Natural killer cell (primary cell): ENCODE measurements at regions not wholly inside any gene's neighbourhood (a gene's known extent, or its start where the extent isn't known, plus 50 kb on each side); places are given as distances from the start of the nearest gene placed in this dataset.

Experiments used
- ATAC-seq, 3 donors: fragments of 150-1000 bp in 2 of 3; fragments of 200-7000 bp in 1 of 3; cut with Tn5 transposase; 1 replicate in 1 of 3; 2 replicates in 2 of 3; pipeline ENCODE4 v1.10.0; 2021; ENCODE audit warnings: mild to moderate bottlenecking in 2 of 3, moderate library complexity in 2 of 3
- DNase-seq, 2 donors: peaks; one replicate each; pipeline versions ENCODE4 v3.0.0 to v3.0.0-alpha.2; 2013 to 2021; ENCODE audit warnings: mixed read lengths in 1 of 2
- H3K27ac ChIP-seq: one replicate; pipeline ENCODE4 v1.5.1; 2013; ENCODE audit warnings: mild to moderate bottlenecking, low read length
- H3K27me3 ChIP-seq: one replicate; pipeline ENCODE4 v1.6.1; 2013; ENCODE audit warnings: low read length; ENCODE audit not compliant: control insufficient read depth, insufficient read depth
- H3K36me3 ChIP-seq: one replicate; pipeline ENCODE4 v1.6.1; 2013; ENCODE audit warnings: low read length; ENCODE audit not compliant: control insufficient read depth, insufficient read depth
- H3K4me1 ChIP-seq: one replicate; pipeline ENCODE4 v1.6.1; 2013; ENCODE audit warnings: low read length; ENCODE audit not compliant: control insufficient read depth, insufficient read depth
- H3K4me3 ChIP-seq: one replicate; pipeline ENCODE4 v1.5.1; 2013; ENCODE audit warnings: low read length
- H3K9me3 ChIP-seq: one replicate; pipeline ENCODE4 v1.6.1; 2013; ENCODE audit warnings: low read length; ENCODE audit not compliant: control insufficient read depth, insufficient read depth
- H3K27ac Mint-ChIP-seq, 2 donors: one replicate each; pipeline ENCODE4 v1.8.0; 2022; ENCODE audit warnings: mild to moderate bottlenecking in 2 of 2, mixed read lengths in 2 of 2, moderate library complexity in 1 of 2
- H3K27me3 Mint-ChIP-seq, 2 donors: one replicate each; pipeline ENCODE4 v1.8.0; 2022; ENCODE audit warnings: low read depth in 2 of 2, mixed read lengths in 2 of 2
- H3K36me3 Mint-ChIP-seq: one replicate; pipeline ENCODE4 v1.8.0; 2022; ENCODE audit warnings: mixed read lengths
- H3K4me1 Mint-ChIP-seq, 2 donors: one replicate each; pipeline ENCODE4 v1.8.0; 2022; ENCODE audit warnings: mixed read lengths in 2 of 2
- H3K4me3 Mint-ChIP-seq: one replicate; pipeline ENCODE4 v1.8.0; 2022; ENCODE audit warnings: mild to moderate bottlenecking, moderate library complexity, mixed read lengths
- H3K9me3 Mint-ChIP-seq, 2 donors: one replicate each; pipeline ENCODE4 v1.8.0; 2022; ENCODE audit warnings: mixed read lengths in 2 of 2
- CTCF ChIP-seq: fragments of 200-600 bp; IDR thresholded peaks from one replicate; pipeline ENCODE4 v1.8.0; 2022; ENCODE audit warnings: antibody characterized with exemption
- WGBS: methylation state at CpG from one replicate; pipeline ENCODE4 v1.1.7; 2013; ENCODE audit warnings: missing lambda C conversion rate; ENCODE audit not compliant: insufficient coverage; 5-methylcytosine and 5-hydroxymethylcytosine counted together
- intact Hi-C: fragments of 100-400 bp; cut with micrococcal nuclease; formaldehyde crosslinking; loops from one replicate; pipeline ENCODE4 v1.14.2; 2022

GRCh38 chr3:106748472-106749262 lies 628.6 kb upstream of the CCDC54 start:
- ATAC-seq (no peak), DNase-seq (no peak)
- H3K36me3 Mint-ChIP-seq: no peaks in the 10 kb centered on the region
- no peak overlapping the region for H3K4me3 Mint-ChIP-seq
- intact Hi-C loops: no loop called here
- no peak overlapping the region for H3K27ac ChIP-seq
- no peaks in the 10 kb centered on the region for H3K9me3 ChIP-seq
- H3K4me1 Mint-ChIP-seq: no peaks in the 10 kb centered on the region
- no peak for TF ChIP-seq CTCF
- no peaks in the 10 kb centered on the region for H3K27me3 ChIP-seq
- no peaks in the 10 kb centered on the region for H3K27me3 Mint-ChIP-seq
- H3K36me3 ChIP-seq: no peaks in the 10 kb centered on the region
- H3K4me3 ChIP-seq: no peak overlapping the region
- 89% methylated on average over 6 of the region's 8 CpGs for WGBS
- peaks cover 15 to 17% of the 10 kb centered on the region in 2 donors for H3K9me3 Mint-ChIP-seq
- H3K27ac Mint-ChIP-seq: no peak overlapping the region
- H3K4me1 ChIP-seq: no peaks in the 10 kb centered on the region

DNA sequence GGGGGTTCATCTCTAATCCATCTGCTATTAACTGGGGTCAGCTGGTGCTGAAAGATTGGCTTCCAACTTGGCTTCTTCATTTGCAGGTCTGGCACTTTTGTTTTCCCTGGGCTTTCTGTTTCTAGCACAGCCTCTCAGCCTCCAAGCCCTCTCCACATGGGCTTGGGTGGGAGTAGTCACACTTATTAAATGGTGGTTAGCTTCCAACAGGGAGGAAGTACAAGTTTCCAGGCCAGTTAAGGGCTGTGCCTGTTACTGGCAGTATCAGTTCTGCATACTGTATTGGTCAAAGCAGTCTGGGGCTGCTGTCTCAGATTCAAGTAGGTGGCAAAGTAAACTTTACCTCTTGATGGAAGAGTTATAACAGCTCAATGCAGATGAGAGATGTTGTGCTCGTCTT lies 627.1 kb upstream of the CCDC54 start:
- no peak overlapping the region for H3K4me3 ChIP-seq
- no peak for ATAC-seq
- no peak for TF ChIP-seq CTCF
- no peak overlapping the region for H3K4me3 Mint-ChIP-seq
- no peak overlapping the region for H3K27ac Mint-ChIP-seq
- 60% methylated on average over 1 of the region's 1 CpG for WGBS
- H3K36me3 ChIP-seq: no peaks in the 10 kb centered on the region
- H3K36me3 Mint-ChIP-seq: peaks cover 6% of the 10 kb centered on the region
- H3K27ac ChIP-seq: no peak overlapping the region
- no peak for DNase-seq
- H3K27me3 ChIP-seq: no peaks in the 10 kb centered on the region
- no peaks in the 10 kb centered on the region for H3K27me3 Mint-ChIP-seq
- no peaks in the 10 kb centered on the region for H3K4me1 Mint-ChIP-seq
- no peaks in the 10 kb centered on the region for H3K4me1 ChIP-seq
- H3K9me3 ChIP-seq: no peaks in the 10 kb centered on the region
- intact Hi-C loops: no loop called here
- H3K9me3 Mint-ChIP-seq: peaks cover 19 to 20% of the 10 kb centered on the region in 2 donors

DNA sequence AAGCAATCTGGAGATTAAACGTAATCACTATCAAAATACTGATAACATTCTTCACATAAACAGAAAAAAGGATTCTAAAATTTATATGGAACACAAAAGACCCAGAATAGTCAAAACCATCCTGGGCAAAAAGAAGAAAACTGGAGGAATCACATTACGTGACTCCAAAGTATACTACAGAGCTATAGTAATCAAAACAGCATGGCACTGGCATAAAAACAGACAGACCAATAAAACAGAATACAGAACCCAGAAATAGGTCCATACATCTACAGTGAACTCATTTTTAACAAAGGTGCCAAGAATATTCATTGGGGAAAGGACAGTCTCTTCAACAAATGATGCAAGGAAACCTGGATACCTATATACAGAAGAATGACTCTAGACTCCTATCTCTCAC lies 621.9 kb upstream of the CCDC54 start:
- intact Hi-C loops: no loop called here
- Histone ChIP-seq H3K27ac (no peak overlapping the region), H3K9me3 (no peaks in the 10 kb centered on the region), H3K36me3 (no peaks in the 10 kb centered on the region), H3K27me3 (no peaks in the 10 kb centered on the region), H3K4me3 (no peak overlapping the region), H3K4me1 (no peaks in the 10 kb centered on the region)
- Mint-ChIP-seq H3K27ac (no peak overlapping the region), H3K9me3 (peaks cover 15 to 17% of the 10 kb centered on the region in 2 donors), H3K36me3 (peaks cover 7% of the 10 kb centered on the region), H3K27me3 (no peaks in the 10 kb centered on the region), H3K4me1 (no peaks in the 10 kb centered on the region), H3K4me3 (no peak overlapping the region)
- DNase-seq (no peak), ATAC-seq (no peak)
- 89% methylated on average over 2 of the region's 2 CpGs for WGBS
- no peak for TF ChIP-seq CTCF

- WGBS: 71% methylated on average over 3 of the region's 3 CpGs
- Histone ChIP-seq H3K9me3 (no peaks in the 10 kb centered on the region), H3K36me3 (no peaks in the 10 kb centered on the region), H3K27ac (no peak overlapping the region), H3K4me1 (no peaks in the 10 kb centered on the region), H3K4me3 (no peak overlapping the region), H3K27me3 (no peaks in the 10 kb centered on the region)
- H3K36me3 Mint-ChIP-seq: peaks cover 7% of the 10 kb centered on the region
- TF ChIP-seq CTCF: no peak
- intact Hi-C loops: no loop called here
- DNase-seq: no peak
- no peak for ATAC-seq
- no peaks in the 10 kb centered on the region for H3K27me3 Mint-ChIP-seq
- H3K4me3 Mint-ChIP-seq: no peak overlapping the region
- H3K4me1 Mint-ChIP-seq: no peaks in the 10 kb centered on the region
- no peak overlapping the region for H3K27ac Mint-ChIP-seq
- peaks cover 15 to 17% of the 10 kb centered on the region in 2 donors for H3K9me3 Mint-ChIP-seq
These were observed 620.3 kb upstream of the CCDC54 start for GRCh38 chr3:106756901-106757300.
